K562 (cell line): ENCODE measurements at regions not wholly inside any gene's neighbourhood (a gene's known extent, or its start where the extent isn't known, plus 50 kb on each side); places are given as distances from the start of the nearest gene placed in this dataset.
"Not testable (repeated sequence)": the region's sequence is repeated elsewhere in the genome, so short reads cannot be mapped to it uniquely, and the experiment has no call there.

ENCODE experiments used
- ATAC-seq: fragments of 200-7000 bp; cut with Tn5 transposase; 3 replicates; pipeline ENCODE4 v1.9.1; 2020; ENCODE audit warnings: moderate library complexity
- BruUV-seq: library from RNA; stranded (reverse); fragments of 400-500 nt; replicated peaks from 2 replicates; lab custom pipeline; 2021; lab: Mats Ljungman, UMichigan
- CTCF ChIA-PET: fragments of 300-600 bp; formaldehyde crosslinking; extraction: SDS; loops from one replicate; lab custom pipeline; 2021; ENCODE audit warnings: low intra/inter-chr PET ratio; lab: Yijun Ruan, JAX
- POLR2A ChIA-PET: fragments of 300-600, 350-650 bp; sonication (Branson Sonifier 250); formaldehyde crosslinking; extraction: SDS; loops from one replicate; lab custom pipeline; 2021; ENCODE audit warnings: antibody characterized with exemption, inconsistent platforms; lab: Yijun Ruan, JAX
- DNase-seq, 4 experiments: peaks; one replicate each; pipeline versions ENCODE4 v3.0.0 to v3.0.0-alpha.2; 2011 to 2018; ENCODE audit warnings: low spot score in 3 of 4, mixed read lengths in 3 of 4; ENCODE audit errors: extremely low read depth in 1 of 4
- FAIRE-seq: peaks from 2 replicates; lab custom pipeline; 2011; peaks lifted over from hg19 to GRCh38; lab: Jason Lieb, UNC
- H2AFZ ChIP-seq: 2 replicates; pipeline ENCODE4 v1.6.0; 2011; ENCODE audit warnings: low read depth, low read length, control low read depth, inconsistent platforms
- H3K27ac ChIP-seq: fragments of 200-600 bp; 3 replicates; pipeline ENCODE4 v1.8.0; 2011; ENCODE audit warnings: low read depth, mild to moderate bottlenecking, control low read depth, inconsistent platforms, low read length, moderate library complexity, mixed read lengths; ENCODE audit errors: extremely low read depth
- H3K27me3 ChIP-seq, 2 experiments: fragments of 300-600 bp in 1 of 2; 2 replicates in 1 of 2; 3 replicates in 1 of 2; pipeline versions ENCODE4 v1.6.0 to v1.8.0; 2011; ENCODE audit warnings: inconsistent platforms in 2 of 2, low read length in 2 of 2, mild to moderate bottlenecking in 1 of 2, mixed read lengths in 1 of 2, moderate library complexity in 1 of 2; ENCODE audit not compliant: control insufficient read depth in 2 of 2, insufficient read depth in 2 of 2
- H3K36me3 ChIP-seq: fragments of 300-600 bp; 3 replicates; pipeline ENCODE4 v1.8.0; 2011; ENCODE audit warnings: mild to moderate bottlenecking, low read length, inconsistent platforms; ENCODE audit not compliant: control insufficient read depth, insufficient read depth
- H3K4me1 ChIP-seq, 2 experiments: fragments of 200-600 bp in 1 of 2; replicated peaks in 1 of 2; 2 replicates in 1 of 2; 3 replicates in 1 of 2; pipeline versions ENCODE4 v1.5.1 to v1.8.0; 2011; ENCODE audit warnings: inconsistent platforms in 2 of 2, low read length in 2 of 2, mild to moderate bottlenecking in 1 of 2, mixed read lengths in 1 of 2, moderate library complexity in 1 of 2; ENCODE audit not compliant: control insufficient read depth in 2 of 2, insufficient read depth in 2 of 2
- H3K4me2 ChIP-seq: 2 replicates; pipeline ENCODE4 v1.6.1; 2011; ENCODE audit warnings: low read length, control low read depth, inconsistent platforms, mixed read lengths; ENCODE audit not compliant: insufficient read depth
- H3K4me3 ChIP-seq: fragments of 200-600 bp; sonication (generic), shearing (Covaris generic); 2 replicates; pipeline ENCODE4 v1.5.1; 2016; ENCODE audit warnings: control low read depth, inconsistent platforms
- H3K79me2 ChIP-seq: fragments of 200-600 bp; 3 replicates; pipeline ENCODE4 v1.8.0; 2011; ENCODE audit warnings: low read length, inconsistent platforms; ENCODE audit not compliant: control insufficient read depth, insufficient read depth
- H3K9ac ChIP-seq, 2 experiments: 2 replicates each; pipeline versions ENCODE4 v1.6.0 to v1.6.1; 2011; ENCODE audit warnings: low read depth in 2 of 2, low read length in 2 of 2, control low read depth in 1 of 2, inconsistent platforms in 1 of 2, mild to moderate bottlenecking in 1 of 2, mixed read lengths in 1 of 2; ENCODE audit not compliant: insufficient read depth in 1 of 2
- H3K9me1 ChIP-seq: one replicate; pipeline ENCODE4 v1.6.0; 2011; ENCODE audit warnings: inconsistent platforms, mild to moderate bottlenecking, low read length, moderate library complexity; ENCODE audit not compliant: control insufficient read depth, insufficient read depth
- H3K9me3 ChIP-seq: replicated peaks from 2 replicates; pipeline ENCODE4 v1.5.1; 2011; ENCODE audit warnings: low read depth, low read length, inconsistent platforms; ENCODE audit not compliant: control insufficient read depth, insufficient read depth
- H4K20me1 ChIP-seq: replicated peaks from 2 replicates; pipeline ENCODE4 v1.6.1; 2011; ENCODE audit warnings: low read length, inconsistent platforms, mixed read lengths; ENCODE audit not compliant: control insufficient read depth, insufficient read depth
- WGBS: fragments of 100-300 bp; shearing (Covaris generic); methylation state at CpG from one replicate; pipeline ENCODE4 v1.1.6; 2016; ENCODE audit warnings: low coverage, mixed read lengths; ENCODE audit not compliant: insufficient coverage; ENCODE audit errors: missing lambda C conversion rate; 5-methylcytosine and 5-hydroxymethylcytosine counted together
- in situ Hi-C: fragments of 300-500 bp; cut with MboI; formaldehyde crosslinking; loops from 4 replicates; pipeline ENCODE4 v1.15.0; 2018; ENCODE audit warnings: inconsistent platforms, mixed read lengths
- intact Hi-C: fragments of 100-400 bp; cut with micrococcal nuclease; formaldehyde crosslinking; loops from 2 replicates; pipeline ENCODE4 v1.14.2; 2022

DNA sequence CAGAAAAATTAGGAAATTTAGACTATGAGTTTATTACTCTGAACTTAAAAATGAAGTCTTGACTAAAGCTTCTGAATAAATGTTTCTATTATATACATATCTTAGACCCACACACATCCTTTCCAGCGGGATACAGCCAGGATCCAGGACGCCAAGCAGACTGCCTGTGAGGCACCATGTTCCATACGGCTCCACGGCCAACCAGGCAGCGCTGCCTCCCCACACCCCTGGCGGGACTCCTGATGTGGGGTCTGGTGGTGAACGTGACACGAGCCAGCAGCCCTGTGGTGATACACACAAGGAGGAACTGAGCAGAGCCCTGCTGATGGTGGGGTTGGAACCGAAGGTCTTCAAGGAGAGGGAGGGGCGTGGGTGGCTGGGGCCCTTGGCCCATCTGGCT, 59.8 kb upstream of the TNK2 start:
- H3K4me2 ChIP-seq, BruUV-seq, DNase-seq, H3K9me1 ChIP-seq, H3K9me3 ChIP-seq, H3K4me3 ChIP-seq, H3K4me1 ChIP-seq, POLR2A ChIA-PET, H3K27ac ChIP-seq, H3K9ac ChIP-seq, intact Hi-C loops, H3K79me2 ChIP-seq, in situ Hi-C loops, H2AFZ ChIP-seq, CTCF ChIA-PET, FAIRE-seq, ATAC-seq, H4K20me1 ChIP-seq, H3K27me3 ChIP-seq: not testable (repeated sequence)
- 98% methylated on average over 8 of the region's 10 CpGs for WGBS
- H3K36me3 ChIP-seq = peaks cover 51% of the 10 kb centered on the region

DNA sequence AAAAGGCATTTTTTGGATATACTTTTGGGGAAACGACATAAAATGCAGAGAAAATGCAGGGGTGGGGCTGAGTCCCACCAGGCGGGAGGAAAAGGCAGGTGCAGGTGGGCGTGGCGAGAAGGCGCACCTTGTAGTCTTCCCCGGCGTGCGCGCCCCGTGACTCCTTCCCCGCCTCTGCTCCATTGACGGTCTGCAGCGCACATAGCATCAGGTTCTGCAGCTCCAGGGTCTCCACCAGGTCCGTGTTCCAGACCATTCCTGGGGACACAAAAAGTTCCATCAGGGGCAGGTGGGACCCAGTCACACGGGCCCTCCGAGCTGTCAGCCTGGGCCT, 59.0 kb upstream of the TNK2 start:
- BruUV-seq, H3K9me3 ChIP-seq, H3K27me3 ChIP-seq, H3K4me1 ChIP-seq, POLR2A ChIA-PET, CTCF ChIA-PET, H3K9ac ChIP-seq, H3K4me3 ChIP-seq, H3K9me1 ChIP-seq, H2AFZ ChIP-seq, ATAC-seq, H4K20me1 ChIP-seq, in situ Hi-C loops, H3K79me2 ChIP-seq, H3K4me2 ChIP-seq, H3K27ac ChIP-seq, DNase-seq, intact Hi-C loops, FAIRE-seq: not testable (repeated sequence)
- no CpG with 5 or more reads among the region's 16 CpGs for WGBS
- H3K36me3 ChIP-seq = peaks cover 57% of the 10 kb centered on the region

DNA sequence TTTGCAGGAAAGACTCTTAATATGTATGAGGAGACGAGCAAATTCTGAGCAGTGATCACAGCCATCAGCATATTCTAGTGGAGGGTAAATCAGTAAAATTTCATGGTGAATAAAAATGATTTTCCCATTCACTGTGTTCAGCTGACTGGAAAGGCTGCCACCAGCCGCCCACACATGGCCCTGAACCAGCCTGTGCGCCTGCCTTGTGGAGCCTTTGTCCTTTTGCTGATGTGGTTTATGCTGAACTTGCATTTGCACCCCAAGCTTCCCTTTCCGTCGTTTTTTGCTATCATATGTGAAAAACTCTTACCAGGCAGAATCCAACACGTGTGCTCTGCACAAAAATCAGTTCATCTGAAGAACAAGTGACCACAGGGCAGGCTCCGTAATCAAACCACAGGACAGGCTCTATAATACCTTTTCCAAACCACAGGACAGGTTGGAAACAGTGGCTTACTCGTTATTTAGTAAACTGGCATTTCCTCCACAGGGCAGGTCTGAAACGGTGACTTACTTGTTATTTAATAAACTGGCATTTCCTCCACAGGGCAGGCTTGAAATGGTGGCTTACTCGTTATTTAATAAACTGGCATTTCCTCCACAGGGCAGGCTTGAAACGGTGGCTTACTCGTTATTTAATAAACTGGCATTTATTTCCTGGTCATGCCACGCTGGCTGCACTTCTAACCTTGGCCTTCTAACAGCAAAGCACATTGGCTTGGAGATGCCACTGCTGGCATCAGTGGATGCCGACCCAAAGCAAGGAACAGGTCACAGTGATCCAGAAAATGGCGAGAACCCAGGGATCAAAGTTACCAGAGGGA, 58.4 kb upstream of the TNK2 start:
- 81% methylated on average over 8 of the region's 15 CpGs for WGBS
- H3K27me3 ChIP-seq, H3K79me2 ChIP-seq, H3K9me1 ChIP-seq, ATAC-seq, H3K4me3 ChIP-seq, H3K4me2 ChIP-seq, H2AFZ ChIP-seq, BruUV-seq, H3K9ac ChIP-seq, intact Hi-C loops, POLR2A ChIA-PET, H3K27ac ChIP-seq, H4K20me1 ChIP-seq, CTCF ChIA-PET, DNase-seq, in situ Hi-C loops, H3K9me3 ChIP-seq, H3K4me1 ChIP-seq, FAIRE-seq: not testable (repeated sequence)
- H3K36me3 ChIP-seq = peaks cover 55% of the 10 kb centered on the region

- H3K9me3 ChIP-seq, H3K79me2 ChIP-seq, H3K4me2 ChIP-seq, FAIRE-seq, POLR2A ChIA-PET, BruUV-seq, H3K9me1 ChIP-seq, H3K4me1 ChIP-seq, CTCF ChIA-PET, H2AFZ ChIP-seq, ATAC-seq, H3K9ac ChIP-seq, intact Hi-C loops, H3K27me3 ChIP-seq, H3K27ac ChIP-seq, H3K4me3 ChIP-seq, in situ Hi-C loops, H4K20me1 ChIP-seq, DNase-seq: not testable (repeated sequence)
- peaks cover 41% of the 10 kb centered on the region; the same call in 2 of the 3 replicates for H3K36me3 ChIP-seq
- 86% methylated on average over 10 of the region's 12 CpGs for WGBS
Observed at GRCh38 chr3:195965217-195965616, 56.9 kb upstream of the TNK2 start.
